PC-3 (cell line): ENCODE measurements at regions not wholly inside any gene's neighbourhood (a gene's known extent, or its start where the extent isn't known, plus 50 kb on each side); places are given as distances from the start of the nearest gene placed in this dataset.

Experiments used
- CTCF ChIP-seq: fragments of 300-600 bp; sonication (generic); conservative IDR thresholded peaks from 2 replicates; pipeline ENCODE4 v1.5.1; 2017; ENCODE audit warnings: antibody characterized with exemption, low read depth, mild to moderate bottlenecking, low read length
- EZH2 ChIP-seq: fragments of 300-600 bp; sonication (generic); IDR thresholded peaks from one replicate; pipeline ENCODE4 v1.6.1; 2017; ENCODE audit warnings: antibody characterized with exemption, mild to moderate bottlenecking, low read length; ENCODE audit not compliant: unreplicated experiment
- EZH2phosphoT487 ChIP-seq: fragments of 300-600 bp; sonication (generic); IDR thresholded peaks from 2 replicates; pipeline ENCODE4 v1.6.1; 2018; ENCODE audit warnings: mild to moderate bottlenecking, antibody characterized with exemption, low read length, borderline replicate concordance

GRCh38 chr18:61637905-61638595 is 254.8 kb downstream of the RNF152 start:
- TF ChIP-seq CTCF: no peak
- no peak for TF ChIP-seq EZH2phosphoT487
- TF ChIP-seq EZH2: no peak
